Activated T-cell treated with anti-CD3 and anti-CD28 coated beads, Interleukin-2, amount 50 U/mL, for 24 hours (primary cell): ENCODE measurements at regions not wholly inside any gene's neighbourhood (a gene's known extent, or its start where the extent isn't known, plus 50 kb on each side); places are given as distances from the start of the nearest gene placed in this dataset.

Experiments
- DNase-seq: peaks from one replicate; pipeline ENCODE4 v3.0.0-alpha.2; 2020
- H3K27ac Mint-ChIP-seq: 2 replicates; pipeline ENCODE4 v1.8.0; 2020; ENCODE audit warnings: mild to moderate bottlenecking, mixed read lengths
- H3K27me3 Mint-ChIP-seq: 2 replicates; pipeline ENCODE4 v1.8.0; 2020; ENCODE audit warnings: mixed read lengths
- H3K36me3 Mint-ChIP-seq: 2 replicates; pipeline ENCODE4 v1.8.0; 2020; ENCODE audit warnings: low read depth, mixed read lengths
- H3K4me1 Mint-ChIP-seq: 2 replicates; pipeline ENCODE4 v1.8.0; 2020; ENCODE audit warnings: low read depth, mixed read lengths
- H3K4me3 Mint-ChIP-seq: 2 replicates; pipeline ENCODE4 v1.8.0; 2020; ENCODE audit warnings: mild to moderate bottlenecking, moderate library complexity, mixed read lengths
- H3K9me3 Mint-ChIP-seq: 2 replicates; pipeline ENCODE4 v1.8.0; 2020; ENCODE audit warnings: mixed read lengths

DNA sequence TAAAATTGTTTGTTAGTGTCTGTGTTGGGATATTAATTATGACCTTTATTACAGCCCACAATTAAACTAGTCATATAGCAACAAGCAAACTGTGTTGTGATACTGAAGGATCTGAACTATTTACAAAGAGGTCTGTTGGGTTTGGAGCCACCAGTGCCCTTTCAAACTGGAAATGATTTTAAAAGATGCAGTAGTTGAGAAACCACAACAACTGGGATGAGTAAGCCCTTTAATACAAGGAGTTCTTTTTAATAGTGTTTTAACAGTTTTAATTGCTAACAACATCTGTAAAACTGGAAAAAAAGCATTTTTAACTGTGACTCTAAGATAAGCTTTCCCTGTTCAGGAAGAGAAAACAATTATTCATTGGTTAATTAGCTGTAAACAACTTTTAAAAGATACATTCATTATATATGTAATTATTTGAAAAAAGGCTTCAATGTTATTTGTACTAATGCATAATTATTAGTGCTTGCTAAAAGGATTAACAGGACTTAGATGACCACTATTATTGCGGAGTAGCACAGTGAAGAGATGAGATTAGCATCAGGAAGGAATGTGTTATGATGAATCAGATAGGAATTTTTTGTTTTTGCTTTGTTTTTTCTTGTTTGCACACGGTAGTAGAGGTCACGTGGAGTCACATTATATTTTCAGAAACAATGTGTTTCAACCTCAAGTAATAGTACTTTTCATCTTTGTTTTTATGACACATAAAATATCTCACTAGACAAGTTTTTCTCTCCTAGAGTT, 392.7 kb upstream of the FANCL start:
- H3K9me3 Mint-ChIP-seq = no peaks in the 10 kb centered on the region

GRCh38 chr2:58631986-58632385, 390.9 kb upstream of the FANCL start:
- Mint-ChIP-seq H3K4me3 (no peak overlapping the region), H3K9me3 (no peaks in the 10 kb centered on the region), H3K27ac (no peak overlapping the region), H3K36me3 (no peaks in the 10 kb centered on the region), H3K4me1 (no peaks in the 10 kb centered on the region), H3K27me3 (no peaks in the 10 kb centered on the region)
- DNase-seq = no peak

More for the DNA sequence above, 392.7 kb upstream of the FANCL start:
- Mint-ChIP-seq H3K36me3 (no peaks in the 10 kb centered on the region), H3K27me3 (no peaks in the 10 kb centered on the region), H3K4me3 (no peak overlapping the region), H3K4me1 (no peaks in the 10 kb centered on the region), H3K27ac (no peak overlapping the region)
- DNase-seq = no peak

DNA sequence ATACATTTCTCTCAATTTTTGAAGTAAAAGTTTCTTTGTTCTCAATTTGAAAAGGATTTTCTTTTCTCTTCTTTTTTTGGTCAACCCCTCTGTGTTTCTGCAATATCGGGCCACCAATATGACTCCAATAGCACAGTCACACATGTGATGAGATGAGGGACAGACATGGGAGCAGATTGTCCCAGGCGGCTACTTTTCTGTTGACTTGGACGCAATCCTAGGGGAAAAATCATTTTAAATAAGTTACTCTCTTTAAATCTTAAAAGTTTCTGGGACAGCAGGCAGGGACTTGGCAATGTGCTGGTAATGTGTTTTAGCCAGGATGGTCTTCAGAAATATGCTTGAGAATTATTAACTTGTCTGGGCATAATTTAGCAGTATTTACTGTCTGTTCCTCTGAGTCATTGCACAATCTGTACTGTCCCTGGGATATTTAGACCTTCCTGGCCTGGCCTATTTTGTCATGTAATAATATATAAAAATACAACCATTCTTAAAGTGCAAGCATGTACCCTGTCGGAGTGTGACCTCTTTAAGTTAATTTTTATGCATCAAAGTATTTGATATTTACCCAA, 388.5 kb upstream of the FANCL start:
- H3K4me1 Mint-ChIP-seq = no peaks in the 10 kb centered on the region
- no peak overlapping the region for H3K27ac Mint-ChIP-seq
- no peaks in the 10 kb centered on the region for H3K9me3 Mint-ChIP-seq
- no peak overlapping the region for H3K4me3 Mint-ChIP-seq
- DNase-seq = no peak
- no peaks in the 10 kb centered on the region for H3K36me3 Mint-ChIP-seq
- no peaks in the 10 kb centered on the region for H3K27me3 Mint-ChIP-seq

- Mint-ChIP-seq H3K27me3 (no peaks in the 10 kb centered on the region), H3K4me3 (no peak overlapping the region), H3K9me3 (no peaks in the 10 kb centered on the region), H3K36me3 (no peaks in the 10 kb centered on the region), H3K4me1 (no peaks in the 10 kb centered on the region), H3K27ac (no peak overlapping the region)
- DNase-seq = no peak
Observed at GRCh38 chr2:58620896-58621295, 379.8 kb upstream of the FANCL start.

DNA sequence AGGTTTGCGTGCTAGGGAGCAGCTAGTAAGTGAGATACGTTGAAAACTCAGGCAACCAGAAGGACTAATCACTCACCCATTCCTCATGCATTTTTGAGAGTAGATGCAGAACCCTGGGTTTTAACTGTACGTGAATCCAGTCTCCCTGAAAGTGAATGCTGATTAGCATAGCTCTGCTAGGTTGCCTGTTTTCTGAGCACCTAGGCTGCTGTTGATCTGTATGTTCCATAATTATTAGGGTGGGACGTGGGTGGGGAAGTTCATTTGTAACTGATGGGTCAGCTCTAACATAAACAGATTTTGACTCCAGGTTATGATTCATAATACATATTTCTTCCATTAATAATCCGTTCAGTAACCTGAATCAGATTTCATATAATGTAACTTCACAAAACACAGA, 379.0 kb upstream of the FANCL start:
- no peaks in the 10 kb centered on the region for H3K9me3 Mint-ChIP-seq
- no peak overlapping the region for H3K27ac Mint-ChIP-seq
- no peaks in the 10 kb centered on the region for H3K27me3 Mint-ChIP-seq
- no peak overlapping the region for H3K4me3 Mint-ChIP-seq
- no peaks in the 10 kb centered on the region for H3K36me3 Mint-ChIP-seq
- no peak for DNase-seq
- no peaks in the 10 kb centered on the region for H3K4me1 Mint-ChIP-seq

DNA sequence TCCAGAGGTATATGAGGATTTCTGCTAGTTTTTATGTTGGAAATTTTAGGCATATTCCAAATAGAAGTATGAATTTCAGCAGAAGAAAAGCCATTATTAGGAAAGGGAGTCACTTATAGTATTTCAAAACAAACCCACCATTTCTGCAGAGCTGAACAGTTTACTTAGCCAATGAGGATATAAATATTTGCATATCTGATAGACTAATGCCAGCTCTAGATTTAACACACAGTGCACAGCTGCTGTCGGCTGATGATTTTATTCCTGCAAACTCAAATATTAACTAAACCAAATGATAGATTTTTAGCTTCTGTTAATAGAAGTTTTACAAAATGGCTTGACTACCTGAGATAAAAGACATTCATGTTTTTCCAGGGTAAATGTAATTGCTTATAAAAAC, 375.8 kb upstream of the FANCL start:
- H3K4me1 Mint-ChIP-seq = no peaks in the 10 kb centered on the region
- H3K9me3 Mint-ChIP-seq = no peaks in the 10 kb centered on the region
- no peak overlapping the region for H3K4me3 Mint-ChIP-seq
- H3K27me3 Mint-ChIP-seq = no peaks in the 10 kb centered on the region
- H3K27ac Mint-ChIP-seq = no peak overlapping the region
- no peaks in the 10 kb centered on the region for H3K36me3 Mint-ChIP-seq
- no peak for DNase-seq

GRCh38 chr2:58614219-58614618, 373.1 kb upstream of the FANCL start:
- no peaks in the 10 kb centered on the region for H3K36me3 Mint-ChIP-seq
- no peak for DNase-seq
- H3K27me3 Mint-ChIP-seq = no peaks in the 10 kb centered on the region
- no peaks in the 10 kb centered on the region for H3K4me1 Mint-ChIP-seq
- no peak overlapping the region for H3K4me3 Mint-ChIP-seq
- H3K9me3 Mint-ChIP-seq = no peaks in the 10 kb centered on the region
- no peak overlapping the region for H3K27ac Mint-ChIP-seq

DNA sequence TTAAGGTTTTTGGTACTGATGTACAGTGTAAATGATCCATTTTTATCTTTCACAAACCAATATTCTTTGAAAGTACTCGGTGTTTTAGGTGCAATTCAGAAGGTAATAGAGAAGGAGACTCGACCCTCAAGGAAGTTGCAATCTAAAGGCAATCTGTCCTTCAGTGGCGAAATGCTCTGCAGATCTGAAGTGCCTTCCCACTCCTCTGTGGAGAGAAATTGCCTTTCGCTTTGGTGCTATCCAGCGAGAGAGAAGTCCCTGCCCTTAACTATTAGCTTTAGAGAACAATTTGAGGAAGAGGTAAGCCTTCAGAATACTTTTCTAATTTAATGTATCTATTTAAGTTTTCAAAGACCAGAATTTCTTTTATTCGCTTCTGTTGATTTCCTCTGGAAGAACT, 371.8 kb upstream of the FANCL start:
- Mint-ChIP-seq H3K9me3 (no peaks in the 10 kb centered on the region), H3K27ac (no peak overlapping the region), H3K4me3 (no peak overlapping the region), H3K4me1 (no peaks in the 10 kb centered on the region), H3K27me3 (no peaks in the 10 kb centered on the region), H3K36me3 (no peaks in the 10 kb centered on the region)
- DNase-seq = no peak

DNA sequence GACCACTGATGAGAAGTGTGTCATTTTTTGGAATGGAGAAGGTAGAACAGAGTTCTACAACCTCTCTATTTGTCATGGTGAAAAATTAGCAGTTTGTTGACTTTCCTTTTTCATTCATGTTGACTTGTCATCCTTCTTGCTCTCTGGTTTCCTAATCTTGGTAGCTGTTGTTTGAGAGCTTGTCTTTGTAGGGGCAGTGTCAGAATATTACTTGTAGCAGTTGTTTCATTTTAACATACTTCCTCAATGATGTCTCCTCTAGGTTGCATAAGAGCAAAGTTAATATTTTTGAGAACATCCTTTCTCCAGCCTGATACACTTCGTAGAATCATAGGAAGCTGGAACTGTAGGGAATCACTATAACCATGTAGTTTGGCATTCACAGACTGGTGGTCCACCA, 368.2 kb upstream of the FANCL start:
- H3K27ac Mint-ChIP-seq = no peak overlapping the region
- no peaks in the 10 kb centered on the region for H3K36me3 Mint-ChIP-seq
- no peak overlapping the region for H3K4me3 Mint-ChIP-seq
- no peaks in the 10 kb centered on the region for H3K9me3 Mint-ChIP-seq
- DNase-seq = no peak
- H3K4me1 Mint-ChIP-seq = no peaks in the 10 kb centered on the region
- H3K27me3 Mint-ChIP-seq = peaks cover 2% of the 10 kb centered on the region

DNA sequence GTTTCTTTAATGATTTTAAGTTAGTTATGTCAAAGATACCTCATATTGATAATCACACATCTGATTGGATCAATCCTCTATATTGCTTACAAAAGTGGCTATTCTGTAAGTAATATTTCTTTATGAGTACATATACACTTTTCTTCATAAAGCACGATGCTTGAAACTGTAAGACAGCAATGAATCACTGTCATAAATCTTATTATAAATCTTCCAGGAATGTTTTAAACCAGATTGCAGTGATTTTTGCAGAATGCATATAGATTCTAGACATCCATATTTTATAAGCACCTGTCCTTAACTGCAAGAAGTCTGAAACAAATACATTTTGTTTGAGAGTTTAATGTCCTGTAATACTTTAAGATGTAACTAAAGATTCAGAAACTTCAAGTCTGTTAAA, 367.0 kb upstream of the FANCL start:
- Mint-ChIP-seq H3K4me3 (no peak overlapping the region), H3K27ac (no peak overlapping the region), H3K36me3 (no peaks in the 10 kb centered on the region), H3K9me3 (no peaks in the 10 kb centered on the region), H3K27me3 (peaks cover 2% of the 10 kb centered on the region), H3K4me1 (no peaks in the 10 kb centered on the region)
- DNase-seq = no peak

- Mint-ChIP-seq H3K27ac (no peak overlapping the region), H3K4me1 (no peaks in the 10 kb centered on the region), H3K4me3 (no peak overlapping the region), H3K27me3 (peaks cover 2% of the 10 kb centered on the region), H3K9me3 (no peaks in the 10 kb centered on the region), H3K36me3 (no peaks in the 10 kb centered on the region)
- no peak for DNase-seq
Observed at GRCh38 chr2:58607448-58607847, 366.3 kb upstream of the FANCL start.

DNA sequence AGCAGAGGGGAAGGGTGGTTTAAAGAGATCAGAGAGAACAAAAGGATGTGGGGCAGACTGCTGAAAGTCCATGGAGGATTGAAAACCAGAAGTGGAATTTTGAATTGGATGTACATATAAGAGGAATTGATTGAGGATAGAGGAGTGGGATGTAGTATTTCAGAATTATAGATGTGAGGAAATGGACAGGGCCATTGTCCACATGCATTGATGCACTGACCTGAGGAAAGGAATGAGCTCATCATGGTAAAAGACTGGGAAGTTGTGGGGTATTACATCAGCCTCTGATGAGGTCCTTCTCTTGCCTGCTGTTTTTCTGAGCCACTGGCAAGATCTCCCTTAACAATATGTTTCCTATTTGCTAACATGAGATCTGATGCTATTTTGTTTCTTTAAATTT, 365.7 kb upstream of the FANCL start:
- Mint-ChIP-seq H3K4me1 (no peaks in the 10 kb centered on the region), H3K27me3 (peaks cover 2% of the 10 kb centered on the region), H3K27ac (no peak overlapping the region), H3K9me3 (no peaks in the 10 kb centered on the region), H3K36me3 (no peaks in the 10 kb centered on the region), H3K4me3 (no peak overlapping the region)
- DNase-seq = no peak

GRCh38 chr2:58604096-58604495, 363.0 kb upstream of the FANCL start:
- Mint-ChIP-seq H3K27ac (no peak overlapping the region), H3K9me3 (no peaks in the 10 kb centered on the region), H3K36me3 (no peaks in the 10 kb centered on the region), H3K4me3 (no peak overlapping the region), H3K4me1 (no peaks in the 10 kb centered on the region), H3K27me3 (peaks cover 2% of the 10 kb centered on the region)
- DNase-seq = no peak

- H3K27ac Mint-ChIP-seq = no peak overlapping the region
- no peaks in the 10 kb centered on the region for H3K36me3 Mint-ChIP-seq
- H3K9me3 Mint-ChIP-seq = no peaks in the 10 kb centered on the region
- no peak for DNase-seq
- H3K4me3 Mint-ChIP-seq = no peak overlapping the region
- no peaks in the 10 kb centered on the region for H3K4me1 Mint-ChIP-seq
- peaks cover 2% of the 10 kb centered on the region for H3K27me3 Mint-ChIP-seq
Observed at GRCh38 chr2:58601017-58601416, 359.9 kb upstream of the FANCL start.

DNA sequence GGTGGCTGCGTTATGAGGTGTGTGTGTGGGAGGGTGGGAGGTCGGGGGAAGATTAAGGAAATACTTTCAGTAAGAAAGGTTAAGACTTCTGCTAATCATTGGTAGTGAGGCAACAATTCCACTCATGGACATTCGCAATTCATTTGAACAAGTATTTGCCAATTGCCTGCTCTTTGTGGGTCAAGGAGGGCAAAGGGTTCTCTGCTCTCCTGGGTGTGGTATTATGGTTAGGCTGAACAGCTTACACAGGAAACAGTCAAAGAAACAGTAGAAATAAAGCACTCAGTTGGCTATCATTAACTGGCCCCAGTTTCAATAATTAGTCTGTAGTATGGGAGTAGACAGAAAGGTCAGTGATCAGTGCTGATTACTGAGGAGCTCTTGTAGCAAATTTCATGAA, 357.0 kb upstream of the FANCL start:
- Mint-ChIP-seq H3K9me3 (no peaks in the 10 kb centered on the region), H3K27me3 (no peaks in the 10 kb centered on the region), H3K27ac (no peak overlapping the region), H3K4me3 (no peak overlapping the region), H3K4me1 (no peaks in the 10 kb centered on the region), H3K36me3 (no peaks in the 10 kb centered on the region)
- DNase-seq = no peak

DNA sequence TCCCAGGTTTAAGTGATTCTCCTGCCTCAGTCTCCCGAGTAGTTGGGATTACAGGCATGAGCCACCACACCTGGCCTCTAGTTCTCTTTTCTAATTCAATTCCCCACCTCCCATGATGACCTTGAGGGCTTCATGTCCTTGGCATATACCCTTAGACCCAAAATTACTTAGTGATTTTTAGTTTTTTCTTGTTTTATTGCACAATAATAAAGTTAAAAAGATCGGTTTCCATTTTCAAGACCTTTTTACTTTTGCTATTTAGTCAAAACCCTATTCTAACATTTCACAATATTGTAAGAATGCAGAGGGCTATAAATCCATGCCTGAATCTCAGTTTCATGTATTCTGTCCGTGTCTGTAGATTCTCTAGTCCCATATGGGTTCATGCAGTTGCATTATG, 354.6 kb upstream of the FANCL start:
- H3K27me3 Mint-ChIP-seq = no peaks in the 10 kb centered on the region
- no peak for DNase-seq
- no peak overlapping the region for H3K27ac Mint-ChIP-seq
- no peaks in the 10 kb centered on the region for H3K9me3 Mint-ChIP-seq
- no peaks in the 10 kb centered on the region for H3K4me1 Mint-ChIP-seq
- H3K4me3 Mint-ChIP-seq = no peak overlapping the region
- no peaks in the 10 kb centered on the region for H3K36me3 Mint-ChIP-seq
